ENCODE measurements at regions not wholly inside any gene's neighbourhood (a gene's known extent, or its start where the extent isn't known, plus 50 kb on each side); places are given as distances from the start of the nearest gene placed in this dataset.

DNA sequence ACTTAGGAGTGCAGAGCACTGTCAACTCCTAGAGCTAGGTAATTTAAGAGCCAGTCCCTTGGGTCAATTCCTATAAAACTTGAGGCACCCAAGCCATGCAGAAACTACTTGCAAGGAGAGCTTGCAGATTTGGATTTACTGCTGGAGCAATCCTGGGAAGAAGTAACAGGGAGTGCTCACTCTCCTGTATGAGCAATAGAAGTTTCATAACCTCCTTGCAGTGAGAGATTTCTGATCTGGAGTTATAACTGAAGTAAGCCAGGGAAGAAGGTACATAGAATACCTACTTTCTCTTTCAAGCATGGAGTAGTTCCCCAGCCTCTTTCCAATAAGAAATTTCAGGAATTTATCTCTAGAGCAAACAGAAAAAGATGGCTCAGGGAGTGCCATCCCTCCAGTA, 650.1 kb upstream of the USP15 start:
- no peaks in the 10 kb centered on the region for H3K36me3 ChIP-seq
- H3K9me3 ChIP-seq, result peaks cover 0 to 13% (median 0%) of the 10 kb centered on the region in 4 donors
- TF ChIP-seq EP300 (IDR thresholded peaks at IDR 0.05) (no peak), POLR2A (IDR thresholded peaks at IDR 0.05) (no peak), CTCF (IDR thresholded peaks at IDR 0.05) (no peak)
- no peak for DNase-seq (ENCODE audit: low spot score in 2 of 2)
- no peak overlapping the region for H3K4me3 ChIP-seq
- H3K4me1 ChIP-seq, result no peaks in the 10 kb centered on the region
- no peak overlapping the region for H3K27ac ChIP-seq
- H3K27me3 ChIP-seq, result no peaks in the 10 kb centered on the region

GRCh38 chr12:61629702-61630101, 630.5 kb upstream of the USP15 start:
- no peak overlapping the region for H3K4me3 ChIP-seq
- H3K36me3 ChIP-seq, result no peaks in the 10 kb centered on the region
- no peak overlapping the region for H3K27ac ChIP-seq
- no peak for DNase-seq (ENCODE audit: low spot score in 2 of 2)
- 67 to 83% methylated on average over 2 of the region's 2 CpGs for WGBS, 2 donors
- TF ChIP-seq EP300 (IDR thresholded peaks at IDR 0.05) (no peak), POLR2A (IDR thresholded peaks at IDR 0.05) (no peak), CTCF (IDR thresholded peaks at IDR 0.05) (no peak)
- H3K27me3 ChIP-seq, result no peaks in the 10 kb centered on the region
- H3K9me3 ChIP-seq, result no peaks in the 10 kb centered on the region
- no peaks in the 10 kb centered on the region for H3K4me1 ChIP-seq

DNA sequence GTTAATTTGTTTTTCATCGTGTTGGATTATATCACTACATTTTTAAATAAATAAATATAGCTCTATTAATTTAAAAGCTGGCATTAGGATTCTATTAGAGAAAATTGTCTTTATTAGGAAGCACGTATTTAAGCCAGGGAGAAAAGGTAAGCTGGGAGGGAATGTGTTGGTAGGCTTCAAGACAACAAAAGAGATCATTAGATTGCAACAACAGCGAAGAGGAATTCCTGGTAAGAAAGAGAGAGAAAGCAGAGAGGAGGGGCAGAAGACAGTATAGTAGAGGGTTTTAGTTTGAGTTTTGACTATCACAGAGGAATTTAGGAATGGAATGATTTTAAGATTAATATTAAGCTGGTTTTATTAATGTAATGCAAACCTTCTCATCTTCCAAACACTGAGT, 613.6 kb upstream of the USP15 start:
- H3K4me1 ChIP-seq, result no peaks in the 10 kb centered on the region
- no peak for DNase-seq (ENCODE audit: low spot score in 2 of 2)
- no peak overlapping the region for H3K27ac ChIP-seq
- no peaks in the 10 kb centered on the region for H3K36me3 ChIP-seq
- TF ChIP-seq POLR2A (IDR thresholded peaks at IDR 0.05) (no peak), CTCF (IDR thresholded peaks at IDR 0.05) (no peak), EP300 (IDR thresholded peaks at IDR 0.05) (no peak)
- 82% methylated on average over 3 of the region's 3 CpGs for WGBS, 2 donors
- H3K4me3 ChIP-seq, result no peak overlapping the region
- H3K27me3 ChIP-seq, result no peaks in the 10 kb centered on the region
- H3K9me3 ChIP-seq, result no peaks in the 10 kb centered on the region

GRCh38 chr12:61647566-61647965, 612.6 kb upstream of the USP15 start:
- no peak for TF ChIP-seq EP300 (IDR thresholded peaks at IDR 0.05)
- no peak for TF ChIP-seq POLR2A (IDR thresholded peaks at IDR 0.05)
- TF ChIP-seq CTCF (IDR thresholded peaks at IDR 0.05), result no peak
- no peak for DNase-seq (ENCODE audit: low spot score in 2 of 2)
- Histone ChIP-seq H3K4me3 (no peak overlapping the region), H3K9me3 (no peaks in the 10 kb centered on the region), H3K27me3 (no peaks in the 10 kb centered on the region), H3K27ac (no peak overlapping the region), H3K4me1 (no peaks in the 10 kb centered on the region), H3K36me3 (no peaks in the 10 kb centered on the region)
- WGBS, 2 donors, result 68 to 72% methylated on average over 2 of the region's 2 CpGs

GRCh38 chr12:61652265-61652664, 607.9 kb upstream of the USP15 start:
- TF ChIP-seq CTCF (IDR thresholded peaks at IDR 0.05) (no peak), EP300 (IDR thresholded peaks at IDR 0.05) (no peak), POLR2A (IDR thresholded peaks at IDR 0.05) (no peak)
- Histone ChIP-seq H3K4me1 (no peaks in the 10 kb centered on the region), H3K27ac (no peak overlapping the region), H3K4me3 (no peak overlapping the region), H3K27me3 (no peaks in the 10 kb centered on the region), H3K9me3 (no peaks in the 10 kb centered on the region), H3K36me3 (no peaks in the 10 kb centered on the region)
- DNase-seq (ENCODE audit: low spot score in 2 of 2), result no peak
- WGBS, 2 donors, result 89 to 90% methylated on average over 2 of the region's 2 CpGs
